ENCODE measurements at regions not wholly inside any gene's neighbourhood (a gene's known extent, or its start where the extent isn't known, plus 50 kb on each side); places are given as distances from the start of the nearest gene placed in this dataset.

GRCh38 chr4:156497486-156497885, 474.1 kb downstream of the PDGFC start:
- 96% methylated on average over 3 of the region's 6 CpGs for WGBS (ENCODE audit: insufficient coverage)

GRCh38 chr4:156496797-156497196, 474.8 kb downstream of the PDGFC start:
- Mint-ChIP-seq H3K4me3 (no peak overlapping the region), H3K9me3 (ENCODE audit: insufficient read depth) (no peaks in the 10 kb centered on the region), H3K27me3 (no peaks in the 10 kb centered on the region), H3K27ac (no peak overlapping the region), H3K4me1 (no peaks in the 10 kb centered on the region)
- no peak overlapping the region for H3K4me3 ChIP-seq (ENCODE audit: control extremely low read depth in 1 of 5, extremely low read depth in 1 of 5, insufficient read depth in 1 of 5, low read depth in 2 of 5, low read length in 4 of 5)
- no peak for DNase-seq
- H3K27me3 ChIP-seq (replicated peaks in 1 of 4; ENCODE audit: control extremely low read depth in 1 of 4, control insufficient read depth in 3 of 4, insufficient read depth in 4 of 4, low read length in 3 of 4) = no peaks in the 10 kb centered on the region
- H3K9me3 ChIP-seq (ENCODE audit: control extremely low read depth in 1 of 3, control insufficient read depth in 2 of 3, insufficient read depth in 1 of 3, low read length in 2 of 3) = no peaks in the 10 kb centered on the region
- no peak for ATAC-seq (ENCODE audit: low read depth)
- no peaks in the 10 kb centered on the region for H3K79me2 ChIP-seq (ENCODE audit: control insufficient read depth, insufficient read depth, low read length)
- no peak overlapping the region for H3K4me2 ChIP-seq (replicated peaks; ENCODE audit: low read depth, low read length, poor library complexity, severe bottlenecking)
- TF ChIP-seq CTCF (IDR thresholded peaks at IDR 0.05) = no peak
- no peak for TF ChIP-seq EZH2 (IDR thresholded peaks at IDR 0.05; ENCODE audit: borderline replicate concordance, insufficient read depth, low read depth, low read length, poor library complexity, severe bottlenecking)
- H3K9ac ChIP-seq (ENCODE audit: low read length) = no peak overlapping the region
- H3K4me1 ChIP-seq (ENCODE audit: control insufficient read depth in 2 of 2, insufficient read depth in 2 of 2, low read length in 2 of 2) = no peaks in the 10 kb centered on the region
- no peaks in the 10 kb centered on the region for H4K20me1 ChIP-seq (ENCODE audit: control insufficient read depth, insufficient read depth, low read length, poor library complexity, severe bottlenecking)
- no peak overlapping the region for H2AFZ ChIP-seq (ENCODE audit: insufficient read depth, low read depth, low read length, poor library complexity, severe bottlenecking)
- intact Hi-C loops (cut with micrococcal nuclease) = no loop called here
- CTCF ChIA-PET = no interaction called here
- 85% methylated on average over 2 of the region's 3 CpGs for WGBS (ENCODE audit: insufficient coverage)
- POLR2A ChIA-PET = no interaction called here
- no peak overlapping the region for H3K27ac ChIP-seq (ENCODE audit: low read length in 2 of 2)
- no peaks in the 10 kb centered on the region for H3K36me3 ChIP-seq (replicated peaks in 1 of 2; ENCODE audit: control extremely low read depth in 1 of 2, control insufficient read depth in 1 of 2, extremely low read depth in 1 of 2, insufficient read depth in 2 of 2, low read length in 1 of 2)

More at GRCh38 chr4:156497486-156497885, 474.1 kb downstream of the PDGFC start:
- Histone ChIP-seq H3K4me1 (ENCODE audit: control insufficient read depth in 2 of 2, insufficient read depth in 2 of 2, low read length in 2 of 2) (no peaks in the 10 kb centered on the region), H3K9me3 (ENCODE audit: control extremely low read depth in 1 of 3, control insufficient read depth in 2 of 3, insufficient read depth in 1 of 3, low read length in 2 of 3) (no peaks in the 10 kb centered on the region), H3K27me3 (replicated peaks in 1 of 4; ENCODE audit: control extremely low read depth in 1 of 4, control insufficient read depth in 3 of 4, insufficient read depth in 4 of 4, low read length in 3 of 4) (no peaks in the 10 kb centered on the region), H3K9ac (ENCODE audit: low read length) (no peak overlapping the region), H3K4me2 (replicated peaks; ENCODE audit: low read depth, low read length, poor library complexity, severe bottlenecking) (no peak overlapping the region), H3K36me3 (replicated peaks in 1 of 2; ENCODE audit: control extremely low read depth in 1 of 2, control insufficient read depth in 1 of 2, extremely low read depth in 1 of 2, insufficient read depth in 2 of 2, low read length in 1 of 2) (no peaks in the 10 kb centered on the region), H3K27ac (ENCODE audit: low read length in 2 of 2) (no peak overlapping the region), H2AFZ (ENCODE audit: insufficient read depth, low read depth, low read length, poor library complexity, severe bottlenecking) (no peak overlapping the region), H3K4me3 (ENCODE audit: control extremely low read depth in 1 of 5, extremely low read depth in 1 of 5, insufficient read depth in 1 of 5, low read depth in 2 of 5, low read length in 4 of 5) (no peak overlapping the region), H4K20me1 (ENCODE audit: control insufficient read depth, insufficient read depth, low read length, poor library complexity, severe bottlenecking) (no peaks in the 10 kb centered on the region), H3K79me2 (ENCODE audit: control insufficient read depth, insufficient read depth, low read length) (no peaks in the 10 kb centered on the region)
- no peaks in the 10 kb centered on the region for H3K27me3 Mint-ChIP-seq
- TF ChIP-seq CTCF (IDR thresholded peaks at IDR 0.05) (no peak), EZH2 (IDR thresholded peaks at IDR 0.05; ENCODE audit: borderline replicate concordance, insufficient read depth, low read depth, low read length, poor library complexity, severe bottlenecking) (no peak)
- H3K27ac Mint-ChIP-seq = no peak overlapping the region
- H3K4me1 Mint-ChIP-seq = no peaks in the 10 kb centered on the region
- no peaks in the 10 kb centered on the region for H3K9me3 Mint-ChIP-seq (ENCODE audit: insufficient read depth)
- no peak overlapping the region for H3K4me3 Mint-ChIP-seq
- POLR2A ChIA-PET = no interaction called here
- intact Hi-C loops (cut with micrococcal nuclease) = no loop called here
- CTCF ChIA-PET = no interaction called here
- no peak for ATAC-seq (ENCODE audit: low read depth)
- no peak for DNase-seq

Measured in B cell (primary cell).